ENCODE measurements at regions not wholly inside any gene's neighbourhood (a gene's known extent, or its start where the extent isn't known, plus 50 kb on each side); places are given as distances from the start of the nearest gene placed in this dataset.

DNA sequence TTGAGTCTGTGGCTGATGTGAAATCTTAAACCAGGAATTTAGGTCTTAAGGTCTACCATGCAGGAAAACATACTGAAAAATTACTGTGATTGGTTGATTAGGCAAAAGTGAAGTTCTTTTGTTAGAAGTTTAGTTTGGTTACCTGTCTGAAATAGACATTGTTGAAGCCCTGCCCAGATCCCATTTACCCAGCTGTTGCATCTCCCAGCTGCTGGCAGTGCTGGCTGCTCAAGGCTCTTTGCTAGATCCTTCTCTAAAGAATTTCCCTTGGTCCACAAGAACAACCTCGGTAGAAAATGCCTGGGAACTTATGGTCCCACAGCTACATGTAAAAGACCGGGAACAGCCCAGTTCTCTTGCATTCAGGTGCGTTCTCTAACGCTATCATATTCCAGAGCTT lies 137.3 kb downstream of the EDEM1 start:
- no peak overlapping the region for H3K4me3 Mint-ChIP-seq
- H3K36me3 Mint-ChIP-seq = no peaks in the 10 kb centered on the region
- TF ChIP-seq CTCF (conservative IDR thresholded peaks at IDR 0.05) = no peak
- no peak overlapping the region for H3K27ac Mint-ChIP-seq
- peaks cover 13% of the 10 kb centered on the region for H3K4me1 Mint-ChIP-seq (ENCODE audit: unreplicated experiment)
- DNase-seq (ENCODE audit: extremely low spot score, unreplicated experiment) = no peak
- no peaks in the 10 kb centered on the region for H3K9me3 Mint-ChIP-seq
- H3K27me3 Mint-ChIP-seq = no peaks in the 10 kb centered on the region

DNA sequence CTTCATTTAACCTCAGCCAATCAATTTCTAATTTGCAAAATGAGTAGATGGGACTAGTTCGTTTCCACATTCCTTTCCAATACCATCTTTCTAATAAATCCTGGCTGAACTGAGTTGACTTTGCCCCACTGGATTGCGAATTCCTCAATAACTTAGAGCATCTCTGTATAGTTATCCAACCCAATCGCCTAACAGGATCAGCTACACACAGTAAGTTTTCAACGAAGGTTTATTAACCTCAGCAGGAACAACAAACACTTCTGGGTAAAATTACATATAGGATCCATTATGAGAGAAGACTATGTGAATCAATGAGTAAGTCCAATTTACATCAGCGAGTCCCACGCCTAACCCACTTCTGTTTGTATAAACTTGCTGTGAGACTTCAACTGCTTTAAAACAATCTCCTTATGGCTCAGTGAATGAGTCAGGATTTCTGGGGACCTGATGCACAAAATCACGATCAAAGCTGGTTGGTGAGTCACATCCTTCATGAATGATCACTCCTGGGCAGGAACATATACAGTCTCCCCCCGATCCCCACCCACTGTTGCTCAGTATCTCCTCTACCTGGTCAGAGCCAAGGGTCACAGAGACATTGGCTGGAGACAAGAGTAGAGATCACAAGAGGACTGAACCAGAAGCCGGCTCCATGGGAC lies 142.8 kb downstream of the EDEM1 start:
- peaks cover 3% of the 10 kb centered on the region for H3K36me3 Mint-ChIP-seq
- DNase-seq (ENCODE audit: extremely low spot score, unreplicated experiment) = no peak
- peaks cover 9% of the 10 kb centered on the region for H3K9me3 Mint-ChIP-seq
- no peak overlapping the region for H3K4me3 Mint-ChIP-seq
- TF ChIP-seq CTCF (conservative IDR thresholded peaks at IDR 0.05) = no peak
- no peak overlapping the region for H3K27ac Mint-ChIP-seq
- H3K27me3 Mint-ChIP-seq = peaks cover 3% of the 10 kb centered on the region
- H3K4me1 Mint-ChIP-seq (ENCODE audit: unreplicated experiment) = peaks cover 13% of the 10 kb centered on the region

DNA sequence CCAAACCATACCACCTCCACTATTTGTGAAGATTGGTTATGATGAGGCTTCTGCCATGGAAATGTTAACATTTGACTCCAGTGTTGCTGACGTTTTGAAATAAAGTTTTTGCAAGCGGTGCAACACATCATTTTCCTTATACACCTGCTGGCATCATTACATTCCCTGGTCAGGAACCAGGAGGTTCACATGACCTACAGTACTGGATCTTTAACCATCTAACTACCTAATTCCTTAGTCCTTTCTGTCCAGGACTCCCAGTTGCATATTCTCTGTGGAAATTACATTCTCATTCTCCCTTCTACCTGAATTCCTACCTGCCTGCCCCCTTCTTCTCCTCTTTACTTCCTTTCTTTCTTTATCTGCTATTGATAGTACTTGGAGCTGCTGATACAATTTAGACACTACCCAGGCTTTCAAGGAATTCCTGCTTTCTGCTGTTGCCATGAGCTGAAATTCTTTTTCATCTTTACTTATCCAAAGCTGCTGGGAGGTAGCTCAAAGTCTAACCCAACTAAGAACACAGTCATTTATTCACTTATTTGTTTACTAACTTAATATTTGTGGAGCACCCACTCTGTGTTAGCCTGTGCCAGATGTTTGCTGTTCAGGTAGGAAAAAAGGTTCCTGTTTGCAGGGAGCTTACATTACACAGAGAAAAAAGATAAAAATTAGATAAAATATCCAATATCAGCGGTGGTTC lies 144.2 kb downstream of the EDEM1 start:
- DNase-seq (ENCODE audit: extremely low spot score, unreplicated experiment) = no peak

GRCh38 chr3:5332270-5332956 lies 144.9 kb downstream of the EDEM1 start:
- H3K4me1 Mint-ChIP-seq (ENCODE audit: unreplicated experiment) = peaks cover 13% of the 10 kb centered on the region
- H3K27ac Mint-ChIP-seq = no peak overlapping the region
- peaks cover 9% of the 10 kb centered on the region for H3K9me3 Mint-ChIP-seq
- no peak overlapping the region for H3K4me3 Mint-ChIP-seq
- peaks cover 3% of the 10 kb centered on the region for H3K36me3 Mint-ChIP-seq
- no peak for TF ChIP-seq CTCF (conservative IDR thresholded peaks at IDR 0.05)
- H3K27me3 Mint-ChIP-seq = peaks cover 3% of the 10 kb centered on the region
- no peak for DNase-seq (ENCODE audit: extremely low spot score, unreplicated experiment)

More for the DNA sequence above, 144.2 kb downstream of the EDEM1 start:
- no peak for TF ChIP-seq CTCF (conservative IDR thresholded peaks at IDR 0.05)
- Mint-ChIP-seq H3K9me3 (peaks cover 9% of the 10 kb centered on the region), H3K4me3 (no peak overlapping the region), H3K4me1 (ENCODE audit: unreplicated experiment) (peaks cover 13% of the 10 kb centered on the region), H3K27ac (no peak overlapping the region), H3K27me3 (peaks cover 3% of the 10 kb centered on the region), H3K36me3 (peaks cover 3% of the 10 kb centered on the region)

DNA sequence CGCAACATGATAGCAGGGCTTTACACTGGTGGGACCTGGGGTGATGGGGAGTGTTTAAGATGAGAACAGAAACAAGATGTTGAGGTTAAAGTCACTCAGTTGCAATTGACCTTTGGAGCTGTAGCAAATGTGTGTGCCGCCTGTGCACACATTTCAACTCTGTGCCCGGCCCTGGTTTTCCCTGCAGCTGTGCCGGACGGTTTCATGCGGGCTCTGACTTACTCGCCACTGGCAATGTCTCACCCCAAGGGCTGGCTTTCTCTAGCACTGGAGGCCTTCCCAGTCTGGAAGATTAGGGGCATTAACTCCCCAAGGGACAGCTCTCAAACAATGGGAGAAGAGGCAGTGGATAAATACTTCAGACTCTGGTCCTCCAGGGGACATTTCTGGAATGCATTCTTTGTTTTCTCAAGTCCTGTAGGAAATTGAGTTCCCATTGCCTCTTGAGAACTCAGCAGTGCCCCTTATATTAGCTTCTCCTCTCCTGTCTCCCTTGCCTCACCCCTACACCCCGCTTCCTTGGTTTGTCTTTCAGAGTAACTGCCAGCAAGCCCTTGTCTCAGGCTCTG lies 152.5 kb downstream of the EDEM1 start:
- H3K27me3 Mint-ChIP-seq = no peaks in the 10 kb centered on the region
- H3K36me3 Mint-ChIP-seq = no peaks in the 10 kb centered on the region
- no peak overlapping the region for H3K27ac Mint-ChIP-seq

More for the DNA sequence above, 152.5 kb downstream of the EDEM1 start:
- H3K4me3 Mint-ChIP-seq = no peak overlapping the region
- H3K9me3 Mint-ChIP-seq = peaks cover 6% of the 10 kb centered on the region
- no peak for DNase-seq (ENCODE audit: extremely low spot score, unreplicated experiment)
- no peak for TF ChIP-seq CTCF (conservative IDR thresholded peaks at IDR 0.05)
- peaks cover 41% of the 10 kb centered on the region for H3K4me1 Mint-ChIP-seq (ENCODE audit: unreplicated experiment)
